IMR-90 (cell line): ENCODE measurements at regions not wholly inside any gene's neighbourhood (a gene's known extent, or its start where the extent isn't known, plus 50 kb on each side); places are given as distances from the start of the nearest gene placed in this dataset.

ENCODE experiments used
- ATAC-seq: fragments of 200-7000 bp; cut with Tn5 transposase; 2 replicates; pipeline ENCODE4 v1.9.1; 2020; ENCODE audit warnings: low read depth, mild to moderate bottlenecking, moderate library complexity
- BruUV-seq: library from RNA; stranded (reverse); fragments of 400-500 nt; replicated peaks from 2 replicates; lab custom pipeline; 2021; lab: Mats Ljungman, UMichigan
- CTCF ChIA-PET: fragments of 300-600 bp; formaldehyde crosslinking; extraction: SDS; loops from one replicate; lab custom pipeline; 2021; ENCODE audit warnings: antibody characterized with exemption; lab: Yijun Ruan, JAX
- POLR2A ChIA-PET: fragments of 300-600 bp; sonication (Branson Sonifier 250); formaldehyde crosslinking; loops from one replicate; lab custom pipeline; 2022; ENCODE audit warnings: antibody characterized with exemption; ENCODE audit not compliant: unreplicated experiment; lab: Charles Lee
- DNase-seq: peaks from one replicate; pipeline ENCODE4 v3.0.0; 2013
- H2AFZ ChIP-seq: replicated peaks from 2 replicates; pipeline ENCODE3; 2013; ENCODE audit warnings: low read length, mild to moderate bottlenecking; ENCODE audit not compliant: poor library complexity
- H2AK5ac ChIP-seq: 2 replicates; pipeline ENCODE4 v1.6.1; 2013; ENCODE audit warnings: low read depth, low read length, inconsistent platforms
- H2AK9ac ChIP-seq: replicated peaks from 2 replicates; pipeline ENCODE3; 2013; ENCODE audit warnings: mild to moderate bottlenecking, low read depth, low read length, moderate library complexity; ENCODE audit not compliant: poor library complexity
- H2BK120ac ChIP-seq: 2 replicates; pipeline ENCODE4 v1.6.1; 2013; ENCODE audit warnings: low read depth, low read length, inconsistent platforms
- H2BK15ac ChIP-seq: 3 replicates; pipeline ENCODE4 v1.6.1; 2013; ENCODE audit warnings: low read depth, low read length, inconsistent platforms
- H2BK20ac ChIP-seq: 2 replicates; pipeline ENCODE4 v1.6.1; 2013; ENCODE audit warnings: low read depth, mild to moderate bottlenecking, inconsistent platforms, low read length, moderate library complexity
- H2BK5ac ChIP-seq: 2 replicates; pipeline ENCODE4 v1.6.1; 2013; ENCODE audit warnings: mild to moderate bottlenecking, low read depth, low read length, inconsistent platforms; ENCODE audit not compliant: poor library complexity, severe bottlenecking
- H3K14ac ChIP-seq: replicated peaks from 2 replicates; pipeline ENCODE4 v1.6.1; 2013; ENCODE audit warnings: low read depth, low read length, inconsistent platforms
- H3K18ac ChIP-seq: 2 replicates; pipeline ENCODE4 v1.6.1; 2013; ENCODE audit warnings: low read depth, low read length, control low read depth
- H3K23ac ChIP-seq: 2 replicates; pipeline ENCODE4 v1.6.1; 2013; ENCODE audit warnings: low read depth, low read length, inconsistent platforms
- H3K27ac ChIP-seq: 2 replicates; pipeline ENCODE4 v1.5.1; 2013; ENCODE audit warnings: mild to moderate bottlenecking, control low read depth, low read length; ENCODE audit not compliant: insufficient read depth
- H3K27me3 ChIP-seq: 2 replicates; pipeline ENCODE4 v1.6.1; 2013; ENCODE audit warnings: low read length; ENCODE audit not compliant: control insufficient read depth, insufficient read depth
- H3K36me3 ChIP-seq: 2 replicates; pipeline ENCODE4 v1.6.1; 2013; ENCODE audit warnings: low read length, mixed read lengths; ENCODE audit not compliant: control insufficient read depth, insufficient read depth
- H3K4ac ChIP-seq: 2 replicates; pipeline ENCODE4 v1.6.1; 2013; ENCODE audit warnings: low read depth, low read length, inconsistent platforms
- H3K4me1 ChIP-seq: 2 replicates; pipeline ENCODE4 v1.6.1; 2013; ENCODE audit warnings: low read length, mixed read lengths; ENCODE audit not compliant: control insufficient read depth, insufficient read depth
- H3K4me2 ChIP-seq: 2 replicates; pipeline ENCODE4 v1.6.1; 2013; ENCODE audit warnings: low read depth, mild to moderate bottlenecking, control low read depth, low read length, moderate library complexity
- H3K4me3 ChIP-seq: 2 replicates; pipeline ENCODE4 v1.5.1; 2013; ENCODE audit warnings: low read depth, mild to moderate bottlenecking, control low read depth, low read length, moderate library complexity; ENCODE audit not compliant: insufficient read depth
- H3K56ac ChIP-seq: 2 replicates; pipeline ENCODE4 v1.6.1; 2013; ENCODE audit warnings: low read length, inconsistent platforms; ENCODE audit not compliant: insufficient read depth; ENCODE audit errors: extremely low read depth
- H3K79me1 ChIP-seq, 2 experiments: 2 replicates each; pipeline ENCODE4 v1.6.1; 2013; ENCODE audit warnings: low read length in 2 of 2, inconsistent platforms in 1 of 2, low read depth in 1 of 2
- H3K9ac ChIP-seq: 2 replicates; pipeline ENCODE4 v1.6.1; 2013; ENCODE audit warnings: low read depth, low read length, control low read depth
- H3K9me1 ChIP-seq: 2 replicates; pipeline ENCODE4 v1.6.1; 2013; ENCODE audit warnings: low read length, inconsistent platforms; ENCODE audit not compliant: insufficient read depth
- H3K9me3 ChIP-seq: 2 replicates; pipeline ENCODE4 v1.6.1; 2013; ENCODE audit warnings: low read length; ENCODE audit not compliant: control insufficient read depth, insufficient read depth
- H4K20me1 ChIP-seq: 2 replicates; pipeline ENCODE4 v1.6.1; 2013; ENCODE audit warnings: low read length, inconsistent platforms; ENCODE audit not compliant: insufficient read depth
- H4K5ac ChIP-seq: 2 replicates; pipeline ENCODE4 v1.6.1; 2013; ENCODE audit warnings: mild to moderate bottlenecking, low read depth, low read length, control low read depth
- H4K8ac ChIP-seq, 2 experiments: 2 replicates each; pipeline ENCODE4 v1.6.1; 2013; ENCODE audit warnings: low read depth in 2 of 2, low read length in 2 of 2, control low read depth in 1 of 2, inconsistent platforms in 1 of 2
- H4K91ac ChIP-seq: 2 replicates; pipeline ENCODE4 v1.6.1; 2013; ENCODE audit warnings: low read depth, low read length, inconsistent platforms; ENCODE audit not compliant: insufficient read depth
- BHLHE40 ChIP-seq: fragments of 150-350 bp; IDR thresholded peaks from 2 replicates; pipeline ENCODE4 v1.6.1; 2016; ENCODE audit warnings: mild to moderate bottlenecking, low read depth, low read length
- CHD1 ChIP-seq: IDR thresholded peaks from 2 replicates; pipeline ENCODE4 v1.6.1; 2012; ENCODE audit warnings: low read depth, low read length, improper control_type of control experiment
- CTCF ChIP-seq: conservative IDR thresholded peaks from 2 replicates; pipeline ENCODE4 v1.5.1; 2012; ENCODE audit warnings: mild to moderate bottlenecking, low read depth, low read length, improper control_type of control experiment
- FOS ChIP-seq: fragments of 150-350 bp; IDR thresholded peaks from 2 replicates; pipeline ENCODE4 v1.6.1; 2016; ENCODE audit warnings: low read depth, low read length
- MAZ ChIP-seq: IDR thresholded peaks from 2 replicates; pipeline ENCODE4 v1.6.1; 2012; ENCODE audit warnings: low read depth, mild to moderate bottlenecking, low read length, improper control_type of control experiment, moderate library complexity, borderline replicate concordance
- MXI1 ChIP-seq: IDR thresholded peaks from 2 replicates; pipeline ENCODE4 v1.6.1; 2012; ENCODE audit warnings: low read depth, mild to moderate bottlenecking, low read length, moderate library complexity, borderline replicate concordance
- NFE2L2 ChIP-seq: fragments of 150-350 bp; IDR thresholded peaks from 2 replicates; pipeline ENCODE4 v1.6.1; 2016; ENCODE audit warnings: low read depth, mild to moderate bottlenecking, low read length
- RCOR1 ChIP-seq: IDR thresholded peaks from 2 replicates; pipeline ENCODE4 v1.6.1; 2012; ENCODE audit warnings: mild to moderate bottlenecking, low read length, improper control_type of control experiment; ENCODE audit not compliant: insufficient replicate concordance
- RFX5 ChIP-seq: IDR thresholded peaks from 2 replicates; pipeline ENCODE4 v1.8.0; 2012; ENCODE audit warnings: low read depth, mild to moderate bottlenecking, low read length, moderate library complexity
- SMC3 ChIP-seq: fragments of 150-350 bp; IDR thresholded peaks from 2 replicates; pipeline ENCODE4 v1.6.1; 2016; ENCODE audit warnings: low read depth, mild to moderate bottlenecking, antibody characterized with exemption, low read length, moderate library complexity
- WGBS, 2 experiments: methylation state at CpG; one replicate each; pipeline versions ENCODE4 v1.1.5 to v1.1.7; 2013; ENCODE audit warnings: missing lambda C conversion rate in 2 of 2; ENCODE audit not compliant: insufficient read length in 1 of 2; ENCODE audit errors: extremely low coverage in 2 of 2; 5-methylcytosine and 5-hydroxymethylcytosine counted together
- dilution Hi-C: fragments of 300-500 bp; cut with HindIII; formaldehyde crosslinking; loops from one replicate; pipeline ENCODE4 v1.14.3; 2018; ENCODE audit warnings: low sequenced_read_pairs; ENCODE audit not compliant: unreplicated experiment
- in situ Hi-C: fragments of 300-500 bp; cut with MboI; formaldehyde crosslinking; loops from 3 replicates; pipeline ENCODE4 v1.14.3; 2019; ENCODE audit warnings: low sequenced_read_pairs, inconsistent platforms, mixed read lengths
- intact Hi-C: fragments of 100-400 bp; cut with micrococcal nuclease; formaldehyde crosslinking; loops from 2 replicates; pipeline ENCODE4 v1.10.0; 2022

GRCh38 chr6:98137391-98137790 is 697.0 kb upstream of the POU3F2 start:
- H4K20me1 ChIP-seq = no peaks in the 10 kb centered on the region
- no peak overlapping the region for H2BK120ac ChIP-seq
- BruUV-seq = no TSS peak
- H2BK5ac ChIP-seq = no peak overlapping the region
- in situ Hi-C loops = no loop called here
- WGBS, 2 experiments = no CpG with 5 or more reads among the region's 1 CpG
- intact Hi-C loops = no loop called here
- H3K4me1 ChIP-seq = no peaks in the 10 kb centered on the region
- H3K9me1 ChIP-seq = no peaks in the 10 kb centered on the region
- TF ChIP-seq CTCF (no peak), BHLHE40 (no peak), MAZ (no peak), SMC3 (no peak), RCOR1 (no peak), CHD1 (no peak), FOS (no peak), MXI1 (no peak), NFE2L2 (no peak), RFX5 (no peak)
- no peak overlapping the region for H3K23ac ChIP-seq
- no peak overlapping the region for H2AK5ac ChIP-seq
- H3K9me3 ChIP-seq = peaks cover 4% of the 10 kb centered on the region; the same call in 1 of the 2 replicates
- ATAC-seq (no peak), DNase-seq (no peak)
- dilution Hi-C loops = no loop called here
- ChIA-PET CTCF (no interaction called here), POLR2A (no interaction called here)
- H4K5ac ChIP-seq = no peak overlapping the region
- H2AFZ ChIP-seq = no peak overlapping the region
- H3K14ac ChIP-seq = no peak overlapping the region
- no peak overlapping the region for H3K4ac ChIP-seq
- H4K91ac ChIP-seq = no peak overlapping the region
- H3K9ac ChIP-seq = no peak overlapping the region
- no peak overlapping the region for H3K27ac ChIP-seq
- H2BK20ac ChIP-seq = no peak overlapping the region
- no peak overlapping the region for H3K4me2 ChIP-seq
- H3K79me1 ChIP-seq = no peaks in the 10 kb centered on the region
- H4K8ac ChIP-seq = no peak overlapping the region
- no peaks in the 10 kb centered on the region for H3K36me3 ChIP-seq
- H3K4me3 ChIP-seq = no peak overlapping the region
- no peak overlapping the region for H2BK15ac ChIP-seq
- H3K27me3 ChIP-seq = no peaks in the 10 kb centered on the region
- H2AK9ac ChIP-seq = no peak overlapping the region
- no peak overlapping the region for H3K56ac ChIP-seq
- no peak overlapping the region for H3K18ac ChIP-seq
